Fibroblast of peridontal ligament (primary cell): ENCODE measurements at regions not wholly inside any gene's neighbourhood (a gene's known extent, or its start where the extent isn't known, plus 50 kb on each side); places are given as distances from the start of the nearest gene placed in this dataset.
"Not testable (repeated sequence)": the region's sequence is repeated elsewhere in the genome, so short reads cannot be mapped to it uniquely, and the experiment has no call there.

Experiments
- DNase-seq: peaks from one replicate; pipeline ENCODE4 v3.0.0-alpha.2; 2010; ENCODE audit errors: extremely low read depth

GRCh38 chr12:131615326-131616042 is 95.4 kb upstream of the SFSWAP start:
- DNase-seq: no peak

GRCh38 chr12:131616043-131616700 is 94.7 kb upstream of the SFSWAP start:
- DNase-seq: no peak

GRCh38 chr12:131616738-131617137 is 94.2 kb upstream of the SFSWAP start:
- DNase-seq: no peak

- DNase-seq: no peak
Observed at GRCh38 chr12:131617179-131617578, 93.7 kb upstream of the SFSWAP start.

GRCh38 chr12:131617596-131618302 is 93.1 kb upstream of the SFSWAP start:
- DNase-seq: no peak

GRCh38 chr12:131618303-131618658 is 92.6 kb upstream of the SFSWAP start:
- DNase-seq: no peak

GRCh38 chr12:131618701-131619100 is 92.2 kb upstream of the SFSWAP start:
- DNase-seq: no peak

- DNase-seq: no peak
Observed at GRCh38 chr12:131619106-131619642, 91.7 kb upstream of the SFSWAP start.

GRCh38 chr12:131619736-131620506 is 91.0 kb upstream of the SFSWAP start:
- DNase-seq: no peak

- no peak for DNase-seq
Observed at GRCh38 chr12:131620520-131620919, 90.4 kb upstream of the SFSWAP start.

- no peak for DNase-seq
Observed at GRCh38 chr12:131620946-131621681, 89.8 kb upstream of the SFSWAP start.

- DNase-seq: no peak
Observed at GRCh38 chr12:131621701-131622421, 89.0 kb upstream of the SFSWAP start.

- DNase-seq: no peak
Observed at GRCh38 chr12:131622422-131622955, 88.4 kb upstream of the SFSWAP start.

- not testable (repeated sequence) for DNase-seq
Observed at GRCh38 chr12:131623404-131624368, 87.2 kb upstream of the SFSWAP start.

- not testable (repeated sequence) for DNase-seq
Observed at GRCh38 chr12:131624369-131624739, 86.5 kb upstream of the SFSWAP start.

- not testable (repeated sequence) for DNase-seq
Observed at GRCh38 chr12:131624756-131625501, 86.0 kb upstream of the SFSWAP start.

- DNase-seq: not testable (repeated sequence)
Observed at GRCh38 chr12:131625966-131626722, 84.7 kb upstream of the SFSWAP start.
